Fibroblast of lung (primary cell): ENCODE measurements at regions not wholly inside any gene's neighbourhood (a gene's known extent, or its start where the extent isn't known, plus 50 kb on each side); places are given as distances from the start of the nearest gene placed in this dataset.

ENCODE experiments used
- DNase-seq, 2 donors: peaks; one replicate each; pipeline versions ENCODE4 v3.0.0 to v3.0.0-alpha.2; 2010; ENCODE audit warnings: low read depth in 2 of 2
- H2AFZ ChIP-seq: 2 replicates; pipeline ENCODE4 v1.5.1; 2012; ENCODE audit warnings: low read length, control low read depth, inconsistent platforms
- H3K27ac ChIP-seq: 2 replicates; pipeline ENCODE4 v1.5.1; 2011; ENCODE audit warnings: low read length, control low read depth; ENCODE audit not compliant: insufficient read depth
- H3K27me3 ChIP-seq: 2 replicates; pipeline ENCODE4 v1.5.1; 2011; ENCODE audit warnings: mild to moderate bottlenecking, low read length; ENCODE audit not compliant: control insufficient read depth, insufficient read depth
- H3K36me3 ChIP-seq: 2 replicates; pipeline ENCODE4 v1.5.1; 2011; ENCODE audit warnings: low read length; ENCODE audit not compliant: control insufficient read depth, insufficient read depth
- H3K4me1 ChIP-seq: 2 replicates; pipeline ENCODE4 v1.5.1; 2011; ENCODE audit warnings: low read length; ENCODE audit not compliant: control insufficient read depth, insufficient read depth; ENCODE audit errors: extremely low read depth
- H3K4me2 ChIP-seq: 2 replicates; pipeline ENCODE4 v1.5.1; 2011; ENCODE audit warnings: low read length, control low read depth; ENCODE audit not compliant: insufficient read depth; ENCODE audit errors: extremely low read depth
- H3K4me3 ChIP-seq, 4 experiments: fragments of 200-600 bp in 1 of 4; sonication (generic) in 1 of 4; replicated peaks in 1 of 4; 2 replicates each; pipeline ENCODE4 v1.5.1; 2011 to 2016; ENCODE audit warnings: low read length in 4 of 4, low read depth in 3 of 4, mild to moderate bottlenecking in 3 of 4, control low read depth in 2 of 4, inconsistent platforms in 1 of 4, mixed read lengths in 1 of 4; ENCODE audit not compliant: insufficient read depth in 1 of 4; ENCODE audit errors: control extremely low read depth in 1 of 4
- H3K79me2 ChIP-seq: 2 replicates; pipeline ENCODE4 v1.5.1; 2012; ENCODE audit warnings: mild to moderate bottlenecking, low read length, inconsistent platforms; ENCODE audit not compliant: control insufficient read depth, insufficient read depth
- H3K9ac ChIP-seq: 2 replicates; pipeline ENCODE4 v1.5.1; 2011; ENCODE audit warnings: mild to moderate bottlenecking, low read length, control low read depth; ENCODE audit not compliant: insufficient read depth
- H3K9me3 ChIP-seq: 2 replicates; pipeline ENCODE4 v1.5.1; 2012; ENCODE audit warnings: low read depth, low read length; ENCODE audit not compliant: control insufficient read depth, insufficient read depth
- H4K20me1 ChIP-seq: 2 replicates; pipeline ENCODE4 v1.5.1; 2011; ENCODE audit warnings: low read length; ENCODE audit not compliant: control insufficient read depth, insufficient read depth; ENCODE audit errors: extremely low read depth
- EZH2 ChIP-seq: IDR thresholded peaks from 2 replicates; pipeline ENCODE4 v1.5.1; 2012; ENCODE audit warnings: low read length, control low read depth, mild to moderate bottlenecking; ENCODE audit errors: missing control alignments
- TF ChIP-seq, protein P1 (sequence below), 2 donors: IDR thresholded peaks in 1 of 2; conservative IDR thresholded peaks in 1 of 2; 1 replicate in 1 of 2; 2 replicates in 1 of 2; pipeline ENCODE4 v1.5.1; 2011 to 2012; ENCODE audit warnings: low read length in 2 of 2, control low read depth in 1 of 2, inconsistent platforms in 1 of 2, low read depth in 1 of 2, mild to moderate bottlenecking in 1 of 2

DNA sequence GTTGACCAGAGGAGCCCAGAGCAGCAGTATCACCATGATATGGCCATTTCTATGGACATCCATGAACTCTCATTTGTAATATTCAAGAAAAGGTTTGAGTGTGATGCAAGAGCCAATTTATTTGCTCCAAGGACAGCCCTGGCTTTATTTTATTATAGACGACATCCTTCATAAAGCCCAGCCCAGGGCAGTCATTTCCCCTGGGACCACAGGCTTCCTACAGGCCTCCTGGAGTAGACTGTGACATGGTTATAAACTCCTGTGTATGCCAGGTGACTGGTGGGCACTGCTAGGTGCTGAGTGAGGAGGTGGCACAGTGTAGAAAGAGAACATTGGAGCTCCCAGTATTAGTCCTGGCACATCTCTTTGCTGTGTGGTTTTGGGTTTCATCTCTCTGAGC, 120.9 kb downstream of the UTP18 start:
- no peak overlapping the region for H3K4me2 ChIP-seq
- H3K4me3 ChIP-seq, result no peak overlapping the region
- H3K36me3 ChIP-seq, result no peaks in the 10 kb centered on the region
- no peak overlapping the region for H3K9ac ChIP-seq
- H3K4me1 ChIP-seq, result no peaks in the 10 kb centered on the region
- no peaks in the 10 kb centered on the region for H3K79me2 ChIP-seq
- DNase-seq, result no peak
- TF ChIP-seq, protein P1, sequence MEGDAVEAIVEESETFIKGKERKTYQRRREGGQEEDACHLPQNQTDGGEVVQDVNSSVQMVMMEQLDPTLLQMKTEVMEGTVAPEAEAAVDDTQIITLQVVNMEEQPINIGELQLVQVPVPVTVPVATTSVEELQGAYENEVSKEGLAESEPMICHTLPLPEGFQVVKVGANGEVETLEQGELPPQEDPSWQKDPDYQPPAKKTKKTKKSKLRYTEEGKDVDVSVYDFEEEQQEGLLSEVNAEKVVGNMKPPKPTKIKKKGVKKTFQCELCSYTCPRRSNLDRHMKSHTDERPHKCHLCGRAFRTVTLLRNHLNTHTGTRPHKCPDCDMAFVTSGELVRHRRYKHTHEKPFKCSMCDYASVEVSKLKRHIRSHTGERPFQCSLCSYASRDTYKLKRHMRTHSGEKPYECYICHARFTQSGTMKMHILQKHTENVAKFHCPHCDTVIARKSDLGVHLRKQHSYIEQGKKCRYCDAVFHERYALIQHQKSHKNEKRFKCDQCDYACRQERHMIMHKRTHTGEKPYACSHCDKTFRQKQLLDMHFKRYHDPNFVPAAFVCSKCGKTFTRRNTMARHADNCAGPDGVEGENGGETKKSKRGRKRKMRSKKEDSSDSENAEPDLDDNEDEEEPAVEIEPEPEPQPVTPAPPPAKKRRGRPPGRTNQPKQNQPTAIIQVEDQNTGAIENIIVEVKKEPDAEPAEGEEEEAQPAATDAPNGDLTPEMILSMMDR (conservative IDR thresholded peaks at IDR 0.05 in 1 of 2, IDR thresholded peaks at IDR 0.05 in 1 of 2; ENCODE audit: low read depth in 1 of 2, low read length in 2 of 2), result no peak
- no peak for TF ChIP-seq EZH2
- no peaks in the 10 kb centered on the region for H4K20me1 ChIP-seq
- H3K27ac ChIP-seq, result no peak overlapping the region
- no peak overlapping the region for H2AFZ ChIP-seq
- H3K27me3 ChIP-seq, result no peaks in the 10 kb centered on the region
- H3K9me3 ChIP-seq, result no peaks in the 10 kb centered on the region

DNA sequence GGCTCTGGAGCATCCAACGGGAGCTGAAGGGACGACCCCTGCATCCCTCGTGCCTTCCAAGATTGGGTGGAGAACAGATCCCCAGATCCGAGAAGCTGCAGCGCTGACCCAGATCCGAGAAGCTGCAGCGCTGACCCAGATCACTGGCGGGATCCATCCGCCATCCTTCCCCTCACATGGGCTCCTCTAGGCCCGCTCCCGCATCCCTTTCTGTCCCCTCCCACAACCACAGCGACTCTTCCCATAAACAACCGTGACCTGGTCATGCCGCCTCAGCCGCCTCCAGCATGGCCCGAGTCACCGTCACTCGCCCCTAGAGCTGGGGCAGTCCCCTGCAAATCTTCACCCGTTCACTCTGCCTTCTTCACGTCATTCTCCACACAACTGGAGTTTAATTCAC, 124.9 kb downstream of the UTP18 start:
- Histone ChIP-seq H3K79me2 (no peaks in the 10 kb centered on the region), H3K4me1 (no peaks in the 10 kb centered on the region), H4K20me1 (no peaks in the 10 kb centered on the region), H3K9ac (no peak overlapping the region), H3K9me3 (no peaks in the 10 kb centered on the region), H3K4me3 (no peak overlapping the region), H3K27ac (no peak overlapping the region), H3K4me2 (no peak overlapping the region), H3K36me3 (no peaks in the 10 kb centered on the region), H2AFZ (no peak overlapping the region), H3K27me3 (no peaks in the 10 kb centered on the region)
- TF ChIP-seq, protein P1 (conservative IDR thresholded peaks at IDR 0.05 in 1 of 2, IDR thresholded peaks at IDR 0.05 in 1 of 2; ENCODE audit: low read depth in 1 of 2, low read length in 2 of 2), result no peak
- no peak for TF ChIP-seq EZH2
- no peak for DNase-seq

DNA sequence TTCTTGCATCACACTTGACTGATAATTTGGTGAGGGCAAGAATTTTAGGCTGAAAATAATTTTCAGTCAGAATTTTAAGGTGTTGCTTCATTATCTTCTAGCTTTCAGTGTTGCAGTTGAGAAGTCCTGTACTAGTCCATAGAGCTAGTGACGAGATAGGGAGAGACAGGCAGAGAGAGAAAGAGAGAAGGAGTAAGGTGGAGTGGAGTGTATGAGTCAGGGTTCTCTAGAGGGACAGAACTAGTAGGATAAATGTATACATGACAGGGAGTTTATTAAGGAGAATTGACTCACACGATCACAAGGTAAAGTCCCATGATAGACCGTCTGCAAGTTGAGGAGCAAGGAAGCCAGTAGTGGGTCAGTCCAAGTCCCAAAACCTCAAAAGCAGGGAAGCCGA, 127.2 kb downstream of the UTP18 start:
- no peak overlapping the region for H2AFZ ChIP-seq
- no peaks in the 10 kb centered on the region for H3K36me3 ChIP-seq
- H3K4me1 ChIP-seq, result no peaks in the 10 kb centered on the region
- H3K4me2 ChIP-seq, result no peak overlapping the region
- no peaks in the 10 kb centered on the region for H3K79me2 ChIP-seq
- H4K20me1 ChIP-seq, result no peaks in the 10 kb centered on the region
- no peak overlapping the region for H3K27ac ChIP-seq
- H3K9ac ChIP-seq, result no peak overlapping the region
- no peaks in the 10 kb centered on the region for H3K27me3 ChIP-seq
- TF ChIP-seq EZH2, result no peak
- no peak overlapping the region for H3K4me3 ChIP-seq
- H3K9me3 ChIP-seq, result no peaks in the 10 kb centered on the region
- DNase-seq, result no peak
